Mononuclear cell (primary cell): ENCODE measurements at regions not wholly inside any gene's neighbourhood (a gene's known extent, or its start where the extent isn't known, plus 50 kb on each side); places are given as distances from the start of the nearest gene placed in this dataset.

Experiments
- H3K27me3 ChIP-seq: 2 replicates; pipeline ENCODE4 v1.6.0; 2011; ENCODE audit warnings: low read length, control low read depth; ENCODE audit not compliant: insufficient read depth
- H3K4me1 ChIP-seq: 2 replicates; pipeline ENCODE4 v1.5.1; 2011; ENCODE audit warnings: mild to moderate bottlenecking, low read length, control low read depth; ENCODE audit not compliant: insufficient read depth
- H3K4me3 ChIP-seq: 2 replicates; pipeline ENCODE4 v1.5.1; 2011; ENCODE audit warnings: mild to moderate bottlenecking, low read length, moderate library complexity
- H3K9me3 ChIP-seq: 2 replicates; pipeline ENCODE4 v1.5.1; 2011; ENCODE audit warnings: low read depth, mild to moderate bottlenecking, control low read depth, low read length

- peaks cover 11% of the 10 kb centered on the region for H3K4me1 ChIP-seq
- no peaks in the 10 kb centered on the region for H3K27me3 ChIP-seq
- no peak overlapping the region for H3K4me3 ChIP-seq
- H3K9me3 ChIP-seq, result no peaks in the 10 kb centered on the region
Observed at GRCh38 chr12:24415934-24416333, 466.5 kb upstream of the SOX5 start.

DNA sequence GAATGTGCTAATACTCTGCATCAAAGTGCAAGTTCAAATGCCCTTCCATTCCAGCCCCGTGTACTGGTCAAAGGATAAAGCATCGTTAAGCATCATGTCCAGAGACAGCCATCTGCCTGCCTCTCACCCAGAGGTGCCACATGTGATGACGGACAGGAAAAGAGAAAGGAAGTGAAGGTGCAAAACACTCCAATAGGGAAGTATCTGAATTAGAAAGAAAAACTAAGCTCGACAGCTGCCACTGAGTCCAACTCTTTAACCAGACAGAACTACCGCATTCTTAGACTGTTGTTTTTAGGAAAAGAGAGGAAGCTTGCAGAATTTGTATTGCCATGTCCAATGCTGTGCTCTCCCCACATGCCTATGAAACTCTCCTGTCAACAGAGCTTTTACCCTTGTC, 465.0 kb upstream of the SOX5 start:
- H3K9me3 ChIP-seq, result no peaks in the 10 kb centered on the region
- peaks cover 11% of the 10 kb centered on the region for H3K4me1 ChIP-seq
- no peak overlapping the region for H3K4me3 ChIP-seq
- H3K27me3 ChIP-seq, result no peaks in the 10 kb centered on the region

DNA sequence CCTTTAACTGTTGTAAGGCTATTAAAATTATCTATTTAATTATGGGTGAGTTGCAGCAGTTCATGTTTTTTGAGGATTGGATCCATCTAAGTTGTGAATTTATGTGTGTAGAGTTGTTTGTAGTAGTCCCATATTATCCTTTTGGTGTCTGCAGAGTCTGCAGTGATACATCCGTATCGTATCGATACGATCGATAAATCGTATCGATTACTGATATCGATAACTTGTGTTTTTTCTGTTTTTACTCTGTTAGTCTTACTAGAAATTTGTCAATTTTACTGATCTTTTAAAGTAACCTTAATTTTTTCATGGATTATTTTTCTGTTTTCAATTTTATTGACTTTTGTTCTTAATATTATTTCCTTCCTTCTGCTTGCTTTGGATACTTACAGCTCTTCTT, 462.5 kb upstream of the SOX5 start:
- peaks cover 15% of the 10 kb centered on the region for H3K4me1 ChIP-seq

GRCh38 chr12:24409868-24410267, 460.4 kb upstream of the SOX5 start:
- Histone ChIP-seq H3K4me1 (peaks cover 10% of the 10 kb centered on the region), H3K27me3 (no peaks in the 10 kb centered on the region), H3K4me3 (no peak overlapping the region), H3K9me3 (no peaks in the 10 kb centered on the region)

More for the DNA sequence above, 462.5 kb upstream of the SOX5 start:
- Histone ChIP-seq H3K4me3 (no peak overlapping the region), H3K27me3 (no peaks in the 10 kb centered on the region), H3K9me3 (no peaks in the 10 kb centered on the region)

- H3K4me3 ChIP-seq, result no peak overlapping the region
- H3K4me1 ChIP-seq, result peaks cover 4% of the 10 kb centered on the region
- H3K9me3 ChIP-seq, result no peaks in the 10 kb centered on the region
- H3K27me3 ChIP-seq, result no peaks in the 10 kb centered on the region
Observed at GRCh38 chr12:24408305-24408704, 458.8 kb upstream of the SOX5 start.

DNA sequence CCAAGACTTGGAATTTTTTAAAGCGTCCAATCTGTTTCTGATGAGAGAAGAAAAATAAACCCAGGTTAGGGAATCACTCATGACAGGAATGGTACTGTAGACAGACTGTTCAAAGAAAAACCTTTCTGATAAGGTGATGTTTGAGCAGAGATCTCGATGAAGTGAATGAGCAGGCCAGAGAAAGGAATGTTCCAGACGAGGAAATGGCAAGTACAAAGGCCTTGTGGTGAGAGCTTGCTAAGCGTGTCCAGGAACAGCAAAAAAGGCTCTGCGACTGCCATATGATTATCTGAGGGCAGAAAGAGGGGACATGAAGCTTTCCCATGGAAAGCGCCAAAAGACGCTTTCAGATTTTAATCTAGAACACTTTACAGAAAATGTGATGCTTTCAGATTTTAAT, 458.4 kb upstream of the SOX5 start:
- Histone ChIP-seq H3K4me3 (no peak overlapping the region), H3K27me3 (no peaks in the 10 kb centered on the region), H3K9me3 (no peaks in the 10 kb centered on the region), H3K4me1 (peaks cover 4% of the 10 kb centered on the region)

DNA sequence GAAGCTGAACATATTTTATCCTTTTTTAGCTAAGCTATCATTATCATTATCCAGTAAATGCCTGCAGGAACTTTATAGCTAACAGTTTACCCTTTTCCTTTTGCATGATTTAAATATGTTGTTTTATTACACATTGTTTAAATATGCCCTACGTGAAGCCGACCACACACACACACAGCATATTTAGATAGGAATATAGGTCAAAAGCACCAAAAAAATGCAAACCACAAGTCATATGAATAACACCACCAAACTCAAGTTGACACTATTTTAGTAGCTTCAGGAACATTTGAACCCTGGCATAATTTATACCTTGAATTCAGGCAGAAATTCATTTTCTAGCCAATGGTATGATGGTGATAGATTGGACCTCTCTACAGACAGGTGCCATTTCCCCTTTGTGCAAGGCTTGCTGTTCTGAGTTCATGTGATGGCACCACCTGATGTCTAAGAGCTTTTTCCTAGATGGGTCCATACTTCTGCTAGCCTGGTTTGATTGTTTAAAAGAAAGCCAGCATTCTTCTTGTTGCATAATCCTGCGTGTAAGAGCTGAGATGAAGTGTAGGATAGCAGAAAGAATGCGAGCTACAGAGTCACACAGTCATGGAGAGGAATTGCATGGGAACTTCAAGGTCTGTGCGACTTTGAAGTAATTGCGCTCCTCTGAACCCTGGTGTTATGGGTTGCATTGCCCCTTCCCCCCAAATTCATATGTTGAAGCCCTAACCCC, 454.8 kb upstream of the SOX5 start:
- Histone ChIP-seq H3K4me3 (no peak overlapping the region), H3K9me3 (no peaks in the 10 kb centered on the region), H3K27me3 (no peaks in the 10 kb centered on the region), H3K4me1 (peaks cover 4% of the 10 kb centered on the region)

- H3K4me1 ChIP-seq, result no peaks in the 10 kb centered on the region
- H3K9me3 ChIP-seq, result no peaks in the 10 kb centered on the region
- no peaks in the 10 kb centered on the region for H3K27me3 ChIP-seq
- no peak overlapping the region for H3K4me3 ChIP-seq
Observed at GRCh38 chr12:24400533-24400932, 451.1 kb upstream of the SOX5 start.

GRCh38 chr12:24398605-24399004, 449.1 kb upstream of the SOX5 start:
- H3K27me3 ChIP-seq, result no peaks in the 10 kb centered on the region
- H3K4me3 ChIP-seq, result no peak overlapping the region
- H3K4me1 ChIP-seq, result no peaks in the 10 kb centered on the region
- no peaks in the 10 kb centered on the region for H3K9me3 ChIP-seq

DNA sequence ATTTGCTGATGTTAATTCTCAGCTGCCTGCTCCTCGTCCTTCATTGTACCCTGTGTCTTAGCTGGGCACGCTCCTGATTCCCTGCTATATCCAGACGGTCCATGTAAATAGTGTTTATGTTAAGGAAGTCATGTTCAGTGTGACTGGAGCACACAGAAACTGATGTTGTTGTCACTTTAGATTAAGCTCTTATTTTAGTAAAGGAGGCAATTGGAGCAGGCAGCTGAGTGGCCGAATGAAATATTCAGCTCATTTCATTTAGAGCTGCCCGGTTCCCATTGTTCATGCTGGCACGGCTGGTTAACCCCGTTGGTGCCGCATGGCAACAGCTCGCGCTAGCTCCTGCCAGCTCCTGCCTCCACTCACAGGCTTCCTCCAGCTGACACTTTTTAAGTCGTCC, 446.8 kb upstream of the SOX5 start:
- Histone ChIP-seq H3K27me3 (no peaks in the 10 kb centered on the region), H3K4me1 (no peaks in the 10 kb centered on the region), H3K4me3 (no peak overlapping the region), H3K9me3 (no peaks in the 10 kb centered on the region)

- Histone ChIP-seq H3K4me1 (no peaks in the 10 kb centered on the region), H3K4me3 (no peak overlapping the region), H3K9me3 (no peaks in the 10 kb centered on the region), H3K27me3 (no peaks in the 10 kb centered on the region)
Observed at GRCh38 chr12:24394246-24394645, 444.8 kb upstream of the SOX5 start.

- Histone ChIP-seq H3K4me1 (no peaks in the 10 kb centered on the region), H3K4me3 (no peak overlapping the region), H3K9me3 (no peaks in the 10 kb centered on the region), H3K27me3 (no peaks in the 10 kb centered on the region)
Observed at GRCh38 chr12:24393071-24393470, 443.6 kb upstream of the SOX5 start.

DNA sequence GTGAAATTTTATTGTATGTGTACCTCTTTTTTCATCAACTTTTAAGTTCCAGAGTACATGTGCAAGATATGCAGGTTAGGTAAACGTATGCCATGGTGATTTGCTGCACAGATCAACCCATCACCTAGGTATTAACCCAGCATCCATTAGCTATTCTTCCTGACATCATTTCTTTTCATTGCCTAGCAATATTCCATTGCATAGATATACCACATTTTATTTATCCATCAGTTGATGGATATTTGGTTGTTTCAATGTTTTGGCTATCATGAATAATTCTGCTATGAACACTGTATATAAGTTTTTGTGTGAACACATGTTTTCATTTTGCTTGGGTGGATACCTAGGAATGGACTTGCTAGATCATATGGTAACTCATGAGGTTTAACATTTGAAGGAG, 439.9 kb upstream of the SOX5 start:
- H3K9me3 ChIP-seq, result no peaks in the 10 kb centered on the region
- no peaks in the 10 kb centered on the region for H3K27me3 ChIP-seq
- no peaks in the 10 kb centered on the region for H3K4me1 ChIP-seq
- H3K4me3 ChIP-seq, result no peak overlapping the region

DNA sequence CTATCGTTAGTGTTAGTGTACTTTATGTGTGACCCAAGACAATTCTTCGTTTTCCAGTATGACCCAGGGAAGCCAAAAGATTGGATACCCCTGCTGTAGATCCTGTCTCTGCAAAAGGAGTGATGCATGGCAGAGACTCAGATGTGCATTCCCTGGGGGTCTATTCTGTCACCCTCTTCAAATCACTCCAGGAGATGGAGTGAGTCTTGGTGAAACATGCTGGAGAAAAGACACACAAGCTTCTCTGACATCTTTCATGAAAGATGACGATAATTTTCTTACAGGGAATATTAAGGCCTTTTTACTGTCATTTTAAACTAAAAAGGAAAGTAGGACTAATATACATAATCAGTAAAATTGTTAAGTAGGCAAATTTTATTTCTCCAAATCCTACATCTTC, 437.9 kb upstream of the SOX5 start:
- Histone ChIP-seq H3K4me1 (no peaks in the 10 kb centered on the region), H3K9me3 (no peaks in the 10 kb centered on the region), H3K27me3 (no peaks in the 10 kb centered on the region), H3K4me3 (no peak overlapping the region)

DNA sequence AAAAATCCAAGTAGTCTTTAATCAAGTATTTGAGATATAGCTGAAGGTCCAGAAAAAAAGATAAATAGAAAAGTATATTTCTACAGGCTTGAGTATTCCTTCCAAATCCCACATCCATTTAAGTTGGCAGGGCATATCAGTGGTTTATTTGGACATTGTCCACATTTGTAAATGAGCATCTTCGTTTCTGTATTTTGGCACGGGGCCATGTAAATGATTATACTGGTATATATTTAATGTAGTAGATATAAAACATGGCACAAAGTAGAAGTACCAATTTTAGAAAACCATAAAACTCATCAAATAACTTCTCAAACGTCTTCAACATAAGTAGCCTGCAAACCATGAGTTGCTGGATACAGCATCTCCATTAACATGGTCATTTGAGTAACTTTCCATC, 437.4 kb upstream of the SOX5 start:
- no peaks in the 10 kb centered on the region for H3K27me3 ChIP-seq
- no peaks in the 10 kb centered on the region for H3K4me1 ChIP-seq
- H3K9me3 ChIP-seq, result no peaks in the 10 kb centered on the region
- no peak overlapping the region for H3K4me3 ChIP-seq

DNA sequence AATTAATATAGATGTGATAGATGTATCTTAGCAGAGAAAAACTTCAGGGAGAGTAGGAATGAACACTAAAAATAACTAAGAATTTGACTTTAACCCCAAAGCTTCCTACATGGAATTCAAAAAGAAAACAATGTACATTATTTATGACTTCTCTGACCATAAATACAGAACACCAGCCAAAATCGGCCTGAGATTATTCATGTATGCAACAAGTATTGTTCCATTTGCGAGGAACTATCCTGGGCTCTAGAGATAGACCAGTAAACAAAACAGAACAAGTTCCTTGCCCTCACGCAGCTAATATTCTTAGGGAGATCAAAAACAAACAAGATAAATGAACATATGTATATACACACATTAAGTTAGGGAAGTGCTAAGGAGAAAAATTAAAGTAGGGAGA, 432.3 kb upstream of the SOX5 start:
- no peaks in the 10 kb centered on the region for H3K9me3 ChIP-seq
- no peaks in the 10 kb centered on the region for H3K4me1 ChIP-seq
- no peak overlapping the region for H3K4me3 ChIP-seq
- no peaks in the 10 kb centered on the region for H3K27me3 ChIP-seq
